HPDE6-E6E7 (cell line): ENCODE measurements at regions not wholly inside any gene's neighbourhood (a gene's known extent, or its start where the extent isn't known, plus 50 kb on each side); places are given as distances from the start of the nearest gene placed in this dataset.
"Not testable (repeated sequence)": the region's sequence is repeated elsewhere in the genome, so short reads cannot be mapped to it uniquely, and the experiment has no call there.

Experiments used
- DNase-seq: peaks from one replicate; pipeline ENCODE4 v3.0.0; 2011; ENCODE audit warnings: missing footprints; ENCODE audit errors: extremely low spot score

DNA sequence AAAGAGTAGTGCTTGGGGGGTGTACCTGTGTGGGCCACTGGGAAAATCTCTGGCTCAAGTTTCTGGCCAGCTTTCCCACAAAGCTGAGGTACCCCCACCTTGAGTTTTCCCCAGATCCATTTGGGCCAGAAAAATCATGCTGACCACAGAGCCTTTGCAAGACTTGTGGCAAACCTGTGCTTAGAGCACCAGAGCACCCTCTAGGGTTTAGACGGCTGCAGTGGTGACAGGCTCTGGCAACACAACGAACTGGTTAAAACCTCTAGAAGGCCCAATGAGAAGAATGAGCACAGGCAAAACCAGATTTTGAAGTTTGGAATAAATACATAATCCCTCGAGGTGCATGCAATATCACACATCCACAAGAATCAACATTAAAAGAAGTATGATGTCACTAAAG is 290.7 kb upstream of the FOLH1 start:
- DNase-seq, result no peak

GRCh38 chr11:49505231-49505630 is 296.8 kb upstream of the FOLH1 start:
- no peak for DNase-seq

GRCh38 chr11:49526240-49526829 is 317.9 kb upstream of the FOLH1 start:
- DNase-seq, result peak; percentile 3

DNA sequence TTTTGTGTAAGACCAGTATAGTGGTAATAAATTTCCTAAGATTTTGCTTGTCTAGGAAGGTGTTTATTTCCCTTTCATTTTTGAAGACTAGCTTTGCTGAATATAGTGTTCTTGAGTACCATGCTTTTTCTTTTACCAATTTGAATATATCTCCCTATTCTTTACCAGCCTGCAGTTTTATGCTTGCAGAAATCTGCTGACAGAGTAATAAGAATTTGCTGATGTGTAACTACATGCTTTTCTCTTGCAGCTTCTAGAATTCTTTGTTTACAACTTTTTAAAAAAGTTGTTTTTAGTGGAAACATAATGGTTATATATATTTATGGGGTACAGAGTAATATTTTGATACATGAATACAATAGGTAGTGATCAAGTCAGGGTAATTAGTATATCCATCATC is 324.8 kb upstream of the FOLH1 start:
- no peak for DNase-seq

DNA sequence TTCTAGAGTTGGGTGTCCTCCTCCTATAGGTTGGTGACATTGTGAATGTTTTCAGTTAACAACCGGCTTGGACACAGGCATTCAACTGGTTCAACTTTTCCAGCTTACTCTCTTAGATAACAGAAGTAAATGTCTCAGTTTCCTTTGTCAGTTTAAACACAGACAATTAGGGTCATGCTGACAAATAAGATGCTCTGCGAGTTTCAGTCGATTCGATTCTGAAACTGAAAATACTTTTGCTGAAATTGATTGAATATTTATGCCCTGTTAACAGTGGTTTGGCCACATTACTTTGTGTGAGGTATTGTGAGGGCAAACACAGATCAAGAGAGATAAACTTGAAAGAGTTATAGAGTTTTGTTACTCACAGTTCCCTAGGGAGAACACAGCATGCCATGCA is 330.5 kb upstream of the FOLH1 start:
- not testable (repeated sequence) for DNase-seq

GRCh38 chr11:49558261-49558847 is 350.0 kb upstream of the FOLH1 start:
- DNase-seq, result not testable (repeated sequence)

DNA sequence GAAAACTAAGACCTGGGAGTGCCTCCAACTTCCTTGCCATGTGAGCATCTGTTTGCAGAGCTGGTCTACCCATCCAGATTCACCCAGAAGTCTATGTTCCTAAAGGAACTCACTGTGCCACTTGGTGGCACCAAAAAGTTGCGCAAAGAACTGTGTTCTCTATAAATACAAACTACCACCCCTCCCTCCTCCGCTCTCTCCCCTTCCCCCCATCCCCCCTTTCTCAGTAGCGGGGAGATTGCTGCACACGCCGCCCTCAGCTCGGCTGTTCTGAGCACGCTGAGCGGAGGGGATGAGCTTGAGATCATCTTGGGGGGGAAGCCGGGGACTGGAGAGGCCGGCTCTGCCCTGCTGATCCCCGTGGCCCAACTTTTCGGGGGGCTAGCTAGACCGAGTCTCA is 352.2 kb upstream of the FOLH1 start:
- DNase-seq, result not testable (repeated sequence)

DNA sequence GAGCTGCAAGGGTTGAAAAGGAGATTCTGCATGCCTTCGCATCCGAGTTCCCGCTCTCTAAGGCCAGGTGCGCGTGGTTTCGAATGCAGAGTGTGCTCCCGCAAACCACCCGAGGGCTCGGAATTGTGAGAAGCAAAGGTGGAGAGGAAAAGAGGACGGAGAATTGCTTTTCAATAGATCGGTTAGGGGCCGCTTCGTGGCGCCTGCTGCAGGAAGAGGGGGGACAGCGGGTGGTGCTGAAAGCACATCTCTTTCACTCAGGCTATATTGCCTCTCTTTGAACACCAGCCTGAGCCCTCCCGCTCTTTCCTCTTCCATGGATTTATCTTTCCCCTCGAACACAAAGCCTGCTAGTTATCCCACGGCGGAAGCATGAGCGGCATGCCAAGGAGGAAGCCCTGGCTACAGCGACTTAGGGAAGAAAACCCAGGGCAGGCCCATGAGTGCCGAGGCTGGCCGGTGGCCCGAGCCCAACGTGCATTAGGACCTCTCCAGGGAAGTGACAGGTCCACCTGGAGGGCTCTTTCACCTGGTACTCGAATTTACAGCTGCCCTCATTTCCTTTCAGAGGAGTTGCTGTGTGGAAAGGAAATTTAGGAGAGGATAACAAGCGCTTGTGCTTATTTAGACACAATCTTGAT is 353.0 kb upstream of the FOLH1 start:
- DNase-seq, result not testable (repeated sequence)

GRCh38 chr11:49562262-49562661 is 353.9 kb upstream of the FOLH1 start:
- not testable (repeated sequence) for DNase-seq

- not testable (repeated sequence) for DNase-seq
Measured at GRCh38 chr11:49579492-49579891, 371.1 kb upstream of the FOLH1 start.

DNA sequence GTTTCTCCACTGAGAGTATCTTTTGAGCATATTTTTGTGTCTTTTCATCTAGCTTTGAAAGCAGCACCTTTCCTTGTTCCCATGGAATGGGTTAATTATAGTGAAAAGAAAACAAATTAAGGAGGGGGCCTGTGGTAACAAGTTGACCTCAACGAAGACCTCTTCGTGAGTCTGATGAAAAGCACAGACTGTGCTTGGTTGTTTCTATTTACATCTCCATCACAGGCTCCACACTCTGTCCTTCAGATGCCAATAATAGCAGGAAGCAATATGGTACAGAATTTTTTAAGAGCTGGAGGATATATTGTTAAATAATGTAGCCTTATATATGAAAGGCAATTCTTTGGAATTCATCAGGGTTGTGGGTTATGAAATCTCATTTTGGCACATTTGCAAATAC is 366.7 kb upstream of the OR4C13 start:
- not testable (repeated sequence) for DNase-seq

DNA sequence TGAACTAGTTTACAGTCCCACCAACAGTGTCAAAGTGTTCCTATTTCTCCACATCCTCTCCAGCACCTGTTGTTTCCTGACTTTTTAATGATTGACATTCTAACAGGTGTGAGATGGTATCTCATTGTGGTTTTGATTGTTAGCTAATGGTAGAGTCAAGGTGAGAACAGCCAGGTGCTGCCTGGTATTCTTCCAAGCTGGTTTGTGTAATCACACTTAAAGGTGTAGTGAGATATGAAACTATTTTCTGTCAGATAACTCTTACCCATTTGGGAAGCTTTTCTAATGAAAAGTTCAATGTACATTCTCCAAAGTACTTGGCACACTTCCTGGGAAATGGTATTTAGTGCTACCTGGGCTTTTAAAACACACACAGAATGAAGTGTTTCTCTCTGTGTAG is 343.3 kb upstream of the OR4C13 start:
- DNase-seq, result not testable (repeated sequence)

GRCh38 chr11:49623872-49624271 is 328.3 kb upstream of the OR4C13 start:
- DNase-seq, result not testable (repeated sequence)

GRCh38 chr11:49670705-49671104 is 281.5 kb upstream of the OR4C13 start:
- DNase-seq, result not testable (repeated sequence)

DNA sequence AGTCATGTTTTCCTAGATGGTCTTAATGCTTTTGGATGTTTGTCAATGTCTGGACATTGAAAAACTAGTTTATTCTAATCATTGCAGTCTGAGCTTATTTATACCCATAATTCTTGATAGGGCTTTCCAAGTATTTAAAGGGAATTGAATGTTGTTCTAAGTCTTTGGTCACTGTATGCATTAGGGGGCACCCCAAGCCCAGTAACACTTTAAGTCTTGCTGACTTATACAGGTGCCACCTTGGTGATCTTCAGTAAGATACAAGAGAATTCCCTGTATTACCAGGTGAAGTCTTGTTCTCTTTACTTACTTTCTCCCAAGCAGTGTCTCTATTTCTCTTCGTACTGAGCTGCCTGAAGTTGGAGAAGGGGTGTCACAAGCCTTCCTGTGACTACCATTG is 250.1 kb upstream of the OR4C13 start:
- not testable (repeated sequence) for DNase-seq

DNA sequence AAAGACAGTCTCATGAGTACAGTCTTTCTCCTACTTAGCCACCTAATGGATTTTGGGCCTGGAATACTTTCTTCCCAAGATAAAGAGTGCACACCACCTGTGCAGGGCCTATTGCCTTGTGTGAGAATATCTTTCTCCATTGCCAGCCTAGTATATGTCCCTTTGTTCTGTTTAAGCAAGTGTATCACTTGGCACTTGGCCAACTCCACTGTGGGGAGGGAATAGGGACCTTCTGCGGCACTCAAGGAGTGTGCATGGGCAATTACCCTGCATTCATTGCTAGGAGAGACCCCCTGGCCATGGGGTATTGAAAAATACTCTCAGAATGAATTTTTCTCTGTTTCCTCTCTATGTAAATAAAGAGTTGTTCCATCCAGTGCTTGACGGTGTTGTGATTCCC is 201.7 kb upstream of the OR4C13 start:
- not testable (repeated sequence) for DNase-seq

DNA sequence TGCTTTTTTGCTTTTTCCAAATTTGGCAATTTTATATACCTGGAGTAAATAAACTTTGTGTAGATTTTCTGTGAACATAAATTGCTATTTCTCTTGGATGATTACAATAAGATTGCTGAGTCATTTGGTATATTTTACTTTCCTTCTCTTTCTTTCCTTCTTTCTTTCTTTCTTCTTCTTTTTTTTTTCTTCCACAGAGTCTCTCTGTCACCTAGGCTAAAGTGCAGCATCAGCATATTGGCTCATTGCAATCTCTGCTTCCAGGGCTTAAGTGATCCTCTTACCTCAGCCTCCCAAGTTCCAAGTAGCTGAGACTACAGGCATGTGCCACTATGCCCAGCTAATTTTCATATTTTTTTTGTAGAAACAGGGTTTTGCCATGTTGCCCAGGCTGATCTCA is 201.2 kb upstream of the OR4C13 start:
- DNase-seq, result not testable (repeated sequence)

DNA sequence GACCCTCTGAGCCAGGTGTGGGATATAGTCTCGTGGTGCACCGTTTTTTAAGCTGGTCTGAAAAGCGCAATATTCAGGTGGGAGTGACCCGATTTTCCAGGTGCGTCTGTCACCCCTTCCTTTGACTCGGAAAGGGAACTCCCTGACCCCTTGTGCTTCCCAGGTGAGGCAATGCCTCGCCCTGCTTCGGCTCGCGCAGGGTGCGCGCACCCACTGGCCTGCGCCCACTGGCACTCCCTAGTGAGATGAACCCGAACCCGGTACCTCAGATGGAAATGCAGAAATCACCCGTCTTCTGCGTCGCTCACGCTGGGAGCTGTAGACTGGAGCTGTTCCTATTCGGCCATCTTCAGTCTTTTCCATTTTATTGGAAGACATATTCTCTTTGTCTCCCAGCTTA is 171.4 kb upstream of the OR4C13 start:
- not testable (repeated sequence) for DNase-seq

- DNase-seq, result not testable (repeated sequence)
Measured at GRCh38 chr11:49782000-49782399, 170.2 kb upstream of the OR4C13 start.

DNA sequence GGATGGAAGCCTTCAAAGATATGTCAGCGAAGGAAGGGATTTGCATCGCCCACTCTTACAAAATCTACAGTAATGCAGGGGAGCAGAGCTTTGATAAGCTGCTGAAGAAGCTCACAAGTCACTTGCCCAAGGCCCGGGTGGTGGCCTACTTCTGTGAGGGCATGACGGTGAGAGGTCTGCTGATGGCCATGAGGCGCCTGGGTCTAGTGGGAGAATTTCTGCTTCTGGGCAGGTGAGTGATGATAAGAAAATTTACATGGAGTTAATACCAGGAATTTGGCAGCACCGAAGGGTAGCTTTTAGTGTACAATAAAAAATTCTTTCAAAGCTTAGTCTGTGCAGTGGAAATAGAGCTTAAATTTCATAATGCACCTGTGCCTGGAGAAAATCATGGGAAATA is 168.3 kb upstream of the OR4C13 start:
- not testable (repeated sequence) for DNase-seq

DNA sequence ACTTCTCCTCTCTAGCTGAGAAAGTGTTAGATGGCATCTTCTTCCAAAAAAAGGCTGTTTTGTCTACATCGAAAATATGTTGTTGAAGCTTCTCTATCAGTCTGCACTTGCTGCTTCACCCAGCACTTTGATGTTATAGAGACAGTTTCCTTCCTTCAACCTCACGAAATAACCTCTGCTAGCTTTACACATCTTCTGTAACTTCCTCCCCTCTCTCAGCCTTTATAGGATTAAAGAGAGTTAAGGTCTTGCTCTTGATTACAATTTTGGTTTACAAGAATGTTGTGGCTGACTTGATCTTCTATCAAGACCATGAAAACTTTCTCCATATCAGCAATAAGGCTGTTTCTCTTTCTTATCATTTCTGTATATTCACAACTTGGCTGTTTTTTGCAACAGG is 162.4 kb upstream of the OR4C13 start:
- not testable (repeated sequence) for DNase-seq

DNA sequence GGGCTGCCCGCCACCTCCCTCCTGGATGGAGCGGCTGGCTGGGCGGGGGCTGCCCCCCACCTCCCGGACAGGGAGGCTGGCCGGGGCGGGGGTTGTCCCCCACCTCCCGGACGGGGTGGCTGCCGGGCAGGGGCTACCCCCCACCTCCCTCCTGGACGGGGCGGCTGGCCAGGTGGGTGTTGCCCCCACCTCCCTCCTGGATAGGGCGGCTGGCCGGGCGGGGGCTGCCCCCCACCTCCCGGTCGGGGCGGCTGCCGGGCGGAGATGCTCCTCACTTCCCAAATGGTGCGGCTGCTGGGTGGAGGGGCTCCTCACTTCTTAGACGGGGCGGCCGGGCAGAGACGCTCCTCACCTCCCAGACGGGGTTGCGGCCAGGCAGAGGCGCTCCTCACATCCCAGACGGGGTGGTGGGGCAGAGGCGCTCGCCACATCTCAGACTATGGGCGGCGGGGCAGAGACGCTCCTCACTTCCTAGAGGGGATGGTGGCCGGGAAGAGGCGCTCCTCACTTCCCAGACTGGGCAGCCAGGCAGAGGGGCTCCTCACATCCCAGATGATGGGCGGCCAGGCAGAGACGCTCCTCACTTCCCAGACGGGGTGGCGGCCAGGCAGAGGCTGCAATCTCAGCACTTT is 153.9 kb upstream of the OR4C13 start:
- DNase-seq, result not testable (repeated sequence)
